HG03064 (cell line): ENCODE measurements at regions not wholly inside any gene's neighbourhood (a gene's known extent, or its start where the extent isn't known, plus 50 kb on each side); places are given as distances from the start of the nearest gene placed in this dataset.

Source experiments
- ATAC-seq: cut with Tn5 transposase; IDR thresholded peaks from one replicate; pipeline ENCODE4 v1.9.1; 2021; ENCODE audit warnings: low read depth; ENCODE audit not compliant: unreplicated experiment

- no peak for ATAC-seq
Measured at GRCh38 chr4:162403419-162403818, 239.6 kb upstream of the FSTL5 start.

- no peak for ATAC-seq
Measured at GRCh38 chr4:162401021-162401420, 237.2 kb upstream of the FSTL5 start.

GRCh38 chr4:162392946-162393345 is 229.1 kb upstream of the FSTL5 start:
- no peak for ATAC-seq

- no peak for ATAC-seq
Measured at GRCh38 chr4:162366146-162366545, 202.3 kb upstream of the FSTL5 start.

GRCh38 chr4:162364651-162365050 is 200.9 kb upstream of the FSTL5 start:
- no peak for ATAC-seq

GRCh38 chr4:162360369-162361149 is 196.8 kb upstream of the FSTL5 start:
- ATAC-seq = no peak

GRCh38 chr4:162356181-162356580 is 192.4 kb upstream of the FSTL5 start:
- ATAC-seq = no peak

GRCh38 chr4:162352580-162353107 is 188.8 kb upstream of the FSTL5 start:
- no peak for ATAC-seq

GRCh38 chr4:162350331-162350730 is 186.5 kb upstream of the FSTL5 start:
- no peak for ATAC-seq

GRCh38 chr4:162349395-162349794 is 185.6 kb upstream of the FSTL5 start:
- no peak for ATAC-seq

GRCh38 chr4:162347842-162348213 is 184.0 kb upstream of the FSTL5 start:
- no peak for ATAC-seq

- no peak for ATAC-seq
Measured at GRCh38 chr4:162347156-162347841, 183.5 kb upstream of the FSTL5 start.

GRCh38 chr4:162343967-162344366 is 180.2 kb upstream of the FSTL5 start:
- ATAC-seq = no peak

- ATAC-seq = no peak
Measured at GRCh38 chr4:162341533-162341932, 177.7 kb upstream of the FSTL5 start.

GRCh38 chr4:162323919-162324318 is 160.1 kb upstream of the FSTL5 start:
- no peak for ATAC-seq

GRCh38 chr4:162322054-162322453 is 158.3 kb upstream of the FSTL5 start:
- no peak for ATAC-seq

- ATAC-seq = no peak
Measured at GRCh38 chr4:162285753-162286152, 122.0 kb upstream of the FSTL5 start.

GRCh38 chr4:162282684-162283083 is 118.9 kb upstream of the FSTL5 start:
- no peak for ATAC-seq

- peak; percentile 63 for ATAC-seq
Measured at GRCh38 chr4:162274354-162274753, 110.6 kb upstream of the FSTL5 start.

- ATAC-seq = no peak
Measured at GRCh38 chr4:162272215-162272614, 108.4 kb upstream of the FSTL5 start.

GRCh38 chr4:162268911-162269310 is 105.1 kb upstream of the FSTL5 start:
- ATAC-seq = no peak

- no peak for ATAC-seq
Measured at GRCh38 chr4:162265802-162266201, 102.0 kb upstream of the FSTL5 start.
